H1 (cell line): ENCODE measurements at regions not wholly inside any gene's neighbourhood (a gene's known extent, or its start where the extent isn't known, plus 50 kb on each side); places are given as distances from the start of the nearest gene placed in this dataset.

Source experiments
- CTCF ChIA-PET: fragments of 300-600 bp; sonication (Branson Sonifier 250); formaldehyde crosslinking; loops from one replicate; lab custom pipeline; 2021; ENCODE audit not compliant: partially characterized antibody; lab: Charles Lee
- POLR2A ChIA-PET: fragments of 300-600 bp; sonication (Branson Sonifier 250); formaldehyde crosslinking; loops from one replicate; lab custom pipeline; 2021; ENCODE audit warnings: inconsistent platforms; ENCODE audit not compliant: partially characterized antibody; lab: Charles Lee
- DNase-seq, 2 experiments: peaks; one replicate each; pipeline versions ENCODE4 v3.0.0 to v3.0.0-alpha.2; 2010 to 2022; ENCODE audit warnings: low spot score in 2 of 2, low read depth in 1 of 2, mixed read lengths in 1 of 2
- FAIRE-seq: peaks from 2 replicates; lab custom pipeline; 2011; peaks lifted over from hg19 to GRCh38; lab: Jason Lieb, UNC
- H2AFZ ChIP-seq: 2 replicates; pipeline ENCODE4 v1.8.1; 2012; ENCODE audit warnings: low read length, inconsistent platforms
- H2AK5ac ChIP-seq: 2 replicates; pipeline ENCODE4 v1.6.1; 2013; ENCODE audit warnings: low read depth, low read length
- H2BK120ac ChIP-seq: replicated peaks from 2 replicates; pipeline ENCODE3; 2013; ENCODE audit warnings: low read depth, low read length, inconsistent platforms
- H2BK12ac ChIP-seq: 2 replicates; pipeline ENCODE4 v1.6.1; 2013; ENCODE audit warnings: low read depth, low read length
- H2BK15ac ChIP-seq: 2 replicates; pipeline ENCODE4 v1.6.1; 2013; ENCODE audit warnings: low read length
- H2BK20ac ChIP-seq: 2 replicates; pipeline ENCODE4 v1.6.1; 2013; ENCODE audit warnings: low read length
- H2BK5ac ChIP-seq: 2 replicates; pipeline ENCODE4 v1.6.1; 2013; ENCODE audit warnings: low read depth, low read length
- H3K14ac ChIP-seq: 2 replicates; pipeline ENCODE4 v1.6.1; 2013; ENCODE audit warnings: inconsistent platforms; ENCODE audit not compliant: insufficient read length
- H3K18ac ChIP-seq: 2 replicates; pipeline ENCODE4 v1.6.1; 2013; ENCODE audit warnings: low read length; ENCODE audit errors: extremely low read depth
- H3K23ac ChIP-seq: 2 replicates; pipeline ENCODE4 v1.6.1; 2013; ENCODE audit warnings: inconsistent platforms; ENCODE audit not compliant: insufficient read length
- H3K23me2 ChIP-seq: 2 replicates; pipeline ENCODE4 v1.6.1; 2013; ENCODE audit warnings: low read depth, low read length
- H3K27ac ChIP-seq: 2 replicates; pipeline ENCODE4 v1.6.1; 2011; ENCODE audit warnings: low read depth, low read length, inconsistent platforms
- H3K27me3 ChIP-seq, 4 experiments: replicated peaks in 1 of 4; 1 replicate in 1 of 4; 2 replicates in 3 of 4; pipeline versions ENCODE4 v1.6.1 to v1.8.1; 2011 to 2013; ENCODE audit warnings: low read length in 3 of 4, mild to moderate bottlenecking in 3 of 4, inconsistent platforms in 2 of 4, mixed read lengths in 2 of 4, moderate library complexity in 1 of 4; ENCODE audit not compliant: control insufficient read depth in 3 of 4, insufficient read depth in 3 of 4; ENCODE audit errors: extremely low read depth in 1 of 4
- H3K36me3 ChIP-seq, 4 experiments: 2 replicates each; pipeline versions ENCODE4 v1.6.1 to v1.8.1; 2011 to 2013; ENCODE audit warnings: mild to moderate bottlenecking in 4 of 4, low read length in 3 of 4, moderate library complexity in 2 of 4, control low read depth in 1 of 4, inconsistent platforms in 1 of 4; ENCODE audit not compliant: insufficient read depth in 4 of 4, control insufficient read depth in 2 of 4
- H3K4ac ChIP-seq: replicated peaks from 2 replicates; pipeline ENCODE3; 2013; ENCODE audit warnings: low read length, low read depth, mixed read lengths, inconsistent platforms; ENCODE audit not compliant: insufficient read length
- H3K4me1 ChIP-seq, 4 experiments: replicated peaks in 1 of 4; 1 replicate in 1 of 4; 2 replicates in 3 of 4; pipeline versions ENCODE4 v1.6.1 to v1.8.1; 2011 to 2013; ENCODE audit warnings: low read length in 3 of 4, inconsistent platforms in 2 of 4, mixed read lengths in 1 of 4; ENCODE audit not compliant: insufficient read depth in 4 of 4, control insufficient read depth in 3 of 4
- H3K4me2 ChIP-seq, 2 experiments: 2 replicates each; pipeline versions ENCODE4 v1.6.1 to v1.8.1; 2011 to 2013; ENCODE audit warnings: low read depth in 2 of 2, low read length in 2 of 2, control low read depth in 1 of 2, inconsistent platforms in 1 of 2, mild to moderate bottlenecking in 1 of 2; ENCODE audit not compliant: insufficient read depth in 1 of 2
- H3K4me3 ChIP-seq, 4 experiments: fragments of 200-600, 300-600 bp in 1 of 4; sonication (generic), shearing (Covaris generic), sonication (Bioruptor Twin) in 1 of 4; 2 replicates each; pipeline versions ENCODE4 v1.5.1 to v1.8.1; 2011 to 2016; ENCODE audit warnings: low read length in 4 of 4, low read depth in 3 of 4, control low read depth in 2 of 4, inconsistent platforms in 2 of 4, mild to moderate bottlenecking in 2 of 4, mixed read lengths in 1 of 4, moderate library complexity in 1 of 4; ENCODE audit not compliant: insufficient read depth in 2 of 4; ENCODE audit errors: extremely low read depth in 1 of 4
- H3K56ac ChIP-seq: replicated peaks from 2 replicates; pipeline ENCODE3; 2013; ENCODE audit warnings: low read depth, mild to moderate bottlenecking, mixed read lengths, low read length, inconsistent platforms; ENCODE audit not compliant: insufficient read length
- H3K79me1 ChIP-seq: 2 replicates; pipeline ENCODE4 v1.6.1; 2013; ENCODE audit warnings: low read depth, low read length, control low read depth
- H3K79me2 ChIP-seq, 2 experiments: 2 replicates each; pipeline versions ENCODE4 v1.6.1 to v1.8.1; 2012 to 2013; ENCODE audit warnings: low read length in 2 of 2, mild to moderate bottlenecking in 2 of 2, inconsistent platforms in 1 of 2; ENCODE audit not compliant: insufficient read depth in 2 of 2, control insufficient read depth in 1 of 2
- H3K9ac ChIP-seq, 4 experiments: replicated peaks in 1 of 4; 1 replicate in 1 of 4; 2 replicates in 3 of 4; pipeline versions ENCODE4 v1.6.1 to v1.8.1; 2011 to 2013; ENCODE audit warnings: low read depth in 3 of 4, low read length in 3 of 4, control low read depth in 2 of 4, mild to moderate bottlenecking in 2 of 4, moderate library complexity in 2 of 4, inconsistent platforms in 1 of 4; ENCODE audit errors: extremely low read depth in 1 of 4
- H3K9me3 ChIP-seq, 2 experiments: 2 replicates each; pipeline versions ENCODE4 v1.6.1 to v1.8.1; 2012 to 2013; ENCODE audit warnings: mild to moderate bottlenecking in 2 of 2, moderate library complexity in 2 of 2, control low read depth in 1 of 2, inconsistent platforms in 1 of 2, low read depth in 1 of 2, low read length in 1 of 2, mixed read lengths in 1 of 2; ENCODE audit not compliant: insufficient read depth in 2 of 2
- H4K20me1 ChIP-seq, 2 experiments: replicated peaks in 1 of 2; 2 replicates each; pipeline versions ENCODE3 to v1.8.1; 2011 to 2013; ENCODE audit warnings: inconsistent platforms in 2 of 2, low read length in 2 of 2, mild to moderate bottlenecking in 1 of 2; ENCODE audit not compliant: insufficient read depth in 2 of 2, control insufficient read depth in 1 of 2
- H4K5ac ChIP-seq: 2 replicates; pipeline ENCODE4 v1.6.1; 2013; ENCODE audit warnings: low read length, low read depth, mixed read lengths, inconsistent platforms; ENCODE audit not compliant: insufficient read length
- H4K8ac ChIP-seq: 2 replicates; pipeline ENCODE4 v1.8.0; 2013; ENCODE audit warnings: mild to moderate bottlenecking, moderate library complexity, low read length, inconsistent platforms; ENCODE audit not compliant: insufficient read depth; ENCODE audit errors: extremely low read depth
- H4K91ac ChIP-seq: replicated peaks from 2 replicates; pipeline ENCODE3; 2013; ENCODE audit warnings: low read length, mixed read lengths, inconsistent platforms; ENCODE audit not compliant: insufficient read length
- BRCA1 ChIP-seq: IDR thresholded peaks from 2 replicates; pipeline ENCODE4 v1.6.1; 2012; ENCODE audit warnings: low read depth, low read length, improper control_type of control experiment
- CBX5 ChIP-seq: fragments of 300-800, 300-1000 bp; sonication (generic); IDR thresholded peaks from 2 replicates; pipeline ENCODE4 v1.7.1; 2016; ENCODE audit warnings: antibody characterized with exemption, low read length, low read depth
- CHD1 ChIP-seq: IDR thresholded peaks from 2 replicates; pipeline ENCODE4 v1.6.1; 2012; ENCODE audit warnings: low read depth, low read length, improper control_type of control experiment
- EGR1 ChIP-seq: IDR thresholded peaks from 2 replicates; pipeline ENCODE4 v1.6.1; 2011; ENCODE audit warnings: low read depth, low read length, borderline replicate concordance
- JUND ChIP-seq: IDR thresholded peaks from 2 replicates; pipeline ENCODE4 v1.6.1; 2011; ENCODE audit warnings: mild to moderate bottlenecking, improper control_type of control experiment, low read length
- NRF1 ChIP-seq: IDR thresholded peaks from 2 replicates; pipeline ENCODE4 v1.6.1; 2011; ENCODE audit warnings: mild to moderate bottlenecking, low read depth, low read length, improper control_type of control experiment
- POU5F1 ChIP-seq: IDR thresholded peaks from 2 replicates; pipeline ENCODE4 v1.6.1; 2011; ENCODE audit warnings: low read depth, mild to moderate bottlenecking, low read length, moderate library complexity
- RFX5 ChIP-seq: IDR thresholded peaks from 2 replicates; pipeline ENCODE4 v1.6.1; 2011; ENCODE audit warnings: low read depth, low read length, improper control_type of control experiment, borderline replicate concordance
- SAP30 ChIP-seq: fragments of 300-600 bp; sonication (generic); IDR thresholded peaks from 2 replicates; pipeline ENCODE4 v1.7.1; 2012; ENCODE audit warnings: low read length, moderate library complexity, mild to moderate bottlenecking, inconsistent platforms; ENCODE audit not compliant: insufficient read depth, insufficient replicate concordance
- SIRT6 ChIP-seq: IDR thresholded peaks from one replicate; pipeline ENCODE4 v1.7.1; 2012; ENCODE audit warnings: low read length, inconsistent platforms
- SIX5 ChIP-seq: IDR thresholded peaks from 2 replicates; pipeline ENCODE4 v1.6.1; 2011; ENCODE audit warnings: mild to moderate bottlenecking, low read depth, low read length
- SP2 ChIP-seq: IDR thresholded peaks from 2 replicates; pipeline ENCODE4 v1.6.1; 2012; ENCODE audit warnings: mild to moderate bottlenecking, low read length, inconsistent platforms
- SP4 ChIP-seq: IDR thresholded peaks from 2 replicates; pipeline ENCODE4 v1.6.1; 2012; ENCODE audit warnings: low read length, inconsistent platforms
- TAF1 ChIP-seq: IDR thresholded peaks from 2 replicates; pipeline ENCODE4 v1.6.1; 2011; ENCODE audit warnings: mild to moderate bottlenecking, low read depth, low read length
- WGBS, 2 experiments: shearing (Covaris generic) in 1 of 2; methylation state at CpG; one replicate each; pipeline versions ENCODE4 v1.1.6 to v1.1.7; 2013 to 2015; ENCODE audit warnings: low lambda C conversion rate in 2 of 2, mixed read lengths in 2 of 2, inconsistent platforms in 1 of 2, low coverage in 1 of 2, missing lambda C conversion rate in 1 of 2; ENCODE audit not compliant: insufficient replicate concordance in 2 of 2, insufficient coverage in 1 of 2, insufficient read length in 1 of 2; ENCODE audit errors: extremely low coverage in 1 of 2, missing lambda C conversion rate in 1 of 2; 5-methylcytosine and 5-hydroxymethylcytosine counted together
- TF ChIP-seq, protein P1 (sequence below), 3 experiments: IDR thresholded peaks; 1 replicate in 2 of 3; 2 replicates in 1 of 3; pipeline versions ENCODE4 v1.5.1 to v1.6.1; 2011; ENCODE audit warnings: low read length in 3 of 3, mild to moderate bottlenecking in 3 of 3, inconsistent platforms in 2 of 3, low read depth in 1 of 3, moderate library complexity in 1 of 3; ENCODE audit not compliant: insufficient read depth in 1 of 3; ENCODE audit errors: control extremely low read depth in 1 of 3

DNA sequence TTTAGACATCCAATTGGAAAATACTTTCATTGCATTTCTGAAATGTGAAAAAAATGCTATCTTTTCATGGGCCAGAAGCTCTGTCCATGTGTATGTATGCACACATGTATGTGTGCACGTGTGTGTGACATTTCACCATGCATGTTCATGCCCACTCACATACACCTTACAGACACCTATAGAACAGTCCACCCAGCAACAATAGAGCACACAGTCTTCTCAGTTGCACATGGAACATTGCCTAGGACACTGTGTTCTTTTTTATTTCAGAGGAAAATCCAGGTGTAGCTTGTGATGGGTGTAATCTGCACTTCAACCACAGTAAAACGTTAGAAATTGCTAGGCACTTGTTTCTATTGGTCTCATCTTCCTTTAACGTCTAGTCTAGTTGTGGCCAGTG, 114.8 kb upstream of the RGPD4 start:
- Histone ChIP-seq H3K56ac (no peak overlapping the region), H3K18ac (no peak overlapping the region), H3K79me1 (no peaks in the 10 kb centered on the region), H3K27ac (no peak overlapping the region), H3K4ac (no peak overlapping the region), H3K23ac (no peak overlapping the region), H3K9me3 (no peaks in the 10 kb centered on the region), H3K23me2 (no peaks in the 10 kb centered on the region), H4K5ac (no peak overlapping the region), H4K91ac (no peak overlapping the region), H3K4me1 (no peaks in the 10 kb centered on the region), H3K4me2 (no peak overlapping the region), H2AFZ (no peak overlapping the region), H3K14ac (no peak overlapping the region), H2BK5ac (no peak overlapping the region), H2BK15ac (no peak overlapping the region), H2BK20ac (no peak overlapping the region), H4K20me1 (no peaks in the 10 kb centered on the region), H4K8ac (no peak overlapping the region), H3K36me3 (no peaks in the 10 kb centered on the region), H3K4me3 (no peak overlapping the region), H3K9ac (no peak overlapping the region), H3K79me2 (no peaks in the 10 kb centered on the region), H2BK120ac (no peak overlapping the region), H2BK12ac (no peak overlapping the region), H3K27me3 (no peaks in the 10 kb centered on the region), H2AK5ac (no peak overlapping the region)
- FAIRE-seq: no peak
- 88% methylated on average over 3 of the region's 3 CpGs; no CpG with 5 or more reads in 1 of the 2 experiments for WGBS, 2 experiments
- POLR2A ChIA-PET: no interaction called here
- no peak for DNase-seq
- CTCF ChIA-PET: no interaction called here
- TF ChIP-seq RFX5 (no peak), NRF1 (no peak), POU5F1 (no peak), SP4 (no peak), EGR1 (no peak), TAF1 (no peak), CHD1 (no peak), SIX5 (no peak), CBX5 (no peak), JUND (no peak), SIRT6 (no peak), SAP30 (no peak), SP2 (no peak), BRCA1 (no peak)
- TF ChIP-seq, protein P1, sequence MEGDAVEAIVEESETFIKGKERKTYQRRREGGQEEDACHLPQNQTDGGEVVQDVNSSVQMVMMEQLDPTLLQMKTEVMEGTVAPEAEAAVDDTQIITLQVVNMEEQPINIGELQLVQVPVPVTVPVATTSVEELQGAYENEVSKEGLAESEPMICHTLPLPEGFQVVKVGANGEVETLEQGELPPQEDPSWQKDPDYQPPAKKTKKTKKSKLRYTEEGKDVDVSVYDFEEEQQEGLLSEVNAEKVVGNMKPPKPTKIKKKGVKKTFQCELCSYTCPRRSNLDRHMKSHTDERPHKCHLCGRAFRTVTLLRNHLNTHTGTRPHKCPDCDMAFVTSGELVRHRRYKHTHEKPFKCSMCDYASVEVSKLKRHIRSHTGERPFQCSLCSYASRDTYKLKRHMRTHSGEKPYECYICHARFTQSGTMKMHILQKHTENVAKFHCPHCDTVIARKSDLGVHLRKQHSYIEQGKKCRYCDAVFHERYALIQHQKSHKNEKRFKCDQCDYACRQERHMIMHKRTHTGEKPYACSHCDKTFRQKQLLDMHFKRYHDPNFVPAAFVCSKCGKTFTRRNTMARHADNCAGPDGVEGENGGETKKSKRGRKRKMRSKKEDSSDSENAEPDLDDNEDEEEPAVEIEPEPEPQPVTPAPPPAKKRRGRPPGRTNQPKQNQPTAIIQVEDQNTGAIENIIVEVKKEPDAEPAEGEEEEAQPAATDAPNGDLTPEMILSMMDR (IDR thresholded peaks at IDR 0.05; ENCODE audit: control extremely low read depth in 1 of 3, insufficient read depth in 1 of 3, low read depth in 1 of 3, low read length in 3 of 3): no peak
